ENCODE measurements at regions not wholly inside any gene's neighbourhood (a gene's known extent, or its start where the extent isn't known, plus 50 kb on each side); places are given as distances from the start of the nearest gene placed in this dataset.

DNA sequence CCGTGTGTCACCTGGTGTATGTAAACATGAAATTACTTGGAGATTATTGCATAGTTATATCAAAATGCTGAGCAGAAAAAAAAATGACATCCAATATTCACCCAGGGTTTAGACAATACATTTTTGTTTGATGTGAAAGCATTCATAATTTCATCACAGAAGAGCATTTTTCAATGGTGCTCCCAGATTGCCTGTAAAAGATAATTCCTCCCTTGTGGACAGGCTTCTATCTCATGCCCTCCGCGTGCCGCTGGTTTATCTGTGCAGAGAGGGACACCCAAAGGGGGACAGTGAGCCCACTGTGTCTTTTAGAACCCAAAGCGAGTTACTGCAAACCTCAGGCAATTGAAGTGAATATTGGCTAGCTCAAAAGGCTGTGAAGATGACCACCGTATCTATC lies 126.2 kb upstream of the KLF6 start:
- no peak for DNase-seq (ENCODE audit: low read depth, low spot score)
- TF ChIP-seq EZH2 (IDR thresholded peaks at IDR 0.05; ENCODE audit: low read length), result no peak
- TF ChIP-seq, protein P1, sequence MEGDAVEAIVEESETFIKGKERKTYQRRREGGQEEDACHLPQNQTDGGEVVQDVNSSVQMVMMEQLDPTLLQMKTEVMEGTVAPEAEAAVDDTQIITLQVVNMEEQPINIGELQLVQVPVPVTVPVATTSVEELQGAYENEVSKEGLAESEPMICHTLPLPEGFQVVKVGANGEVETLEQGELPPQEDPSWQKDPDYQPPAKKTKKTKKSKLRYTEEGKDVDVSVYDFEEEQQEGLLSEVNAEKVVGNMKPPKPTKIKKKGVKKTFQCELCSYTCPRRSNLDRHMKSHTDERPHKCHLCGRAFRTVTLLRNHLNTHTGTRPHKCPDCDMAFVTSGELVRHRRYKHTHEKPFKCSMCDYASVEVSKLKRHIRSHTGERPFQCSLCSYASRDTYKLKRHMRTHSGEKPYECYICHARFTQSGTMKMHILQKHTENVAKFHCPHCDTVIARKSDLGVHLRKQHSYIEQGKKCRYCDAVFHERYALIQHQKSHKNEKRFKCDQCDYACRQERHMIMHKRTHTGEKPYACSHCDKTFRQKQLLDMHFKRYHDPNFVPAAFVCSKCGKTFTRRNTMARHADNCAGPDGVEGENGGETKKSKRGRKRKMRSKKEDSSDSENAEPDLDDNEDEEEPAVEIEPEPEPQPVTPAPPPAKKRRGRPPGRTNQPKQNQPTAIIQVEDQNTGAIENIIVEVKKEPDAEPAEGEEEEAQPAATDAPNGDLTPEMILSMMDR (optimal IDR thresholded peaks at IDR 0.05 in 1 of 3, IDR thresholded peaks at IDR 0.05 in 1 of 3, conservative IDR thresholded peaks at IDR 0.05 in 1 of 3; ENCODE audit: extremely low read depth in 1 of 3, insufficient read depth in 2 of 3, low read length in 3 of 3), result no peak
- no peaks in the 10 kb centered on the region for H3K9me1 ChIP-seq (ENCODE audit: control insufficient read depth, extremely low read depth, insufficient read depth, low read length)
- no peak overlapping the region for H2AFZ ChIP-seq (ENCODE audit: control insufficient read depth, low read length)
- no peaks in the 10 kb centered on the region for H4K20me1 ChIP-seq (ENCODE audit: control insufficient read depth, extremely low read depth, insufficient read depth, low read length)
- H3K9me3 ChIP-seq (ENCODE audit: control insufficient read depth, low read depth, low read length), result no peaks in the 10 kb centered on the region
- peak overlapping the region; percentile 99 for H3K4me2 ChIP-seq (ENCODE audit: control insufficient read depth, extremely low read depth, insufficient read depth, low read depth, low read length)
- peak overlapping the region; percentile 98 for H3K27ac ChIP-seq (ENCODE audit: control insufficient read depth, insufficient read depth, low read length)
- dilution Hi-C loops (cut with MboI; ENCODE audit: extremely low pct_ligation_motif_present, low sequenced_read_pairs), result no loop called here
- H3K4me3 ChIP-seq (ENCODE audit: control insufficient read depth in 2 of 3, extremely low read depth in 1 of 3, insufficient read depth in 2 of 3, low read depth in 1 of 3, low read length in 3 of 3), result peak overlapping the region; percentile 64 to 83 (median 78)
- peaks cover 42% of the 10 kb centered on the region for H3K79me2 ChIP-seq (ENCODE audit: control insufficient read depth, insufficient read depth, low read length)
- H3K9ac ChIP-seq (ENCODE audit: control insufficient read depth, extremely low read depth, insufficient read depth, low read length), result peak overlapping the region; percentile 98
- no peak for FAIRE-seq
- peaks cover 3 to 13% of the 10 kb centered on the region in 2 experiments for H3K36me3 ChIP-seq (ENCODE audit: control insufficient read depth in 2 of 2, extremely low read depth in 1 of 2, insufficient read depth in 2 of 2, low read length in 2 of 2)
- no peaks in the 10 kb centered on the region for H3K27me3 ChIP-seq (ENCODE audit: control insufficient read depth, extremely low read depth, insufficient read depth, low read length)
- H3K4me1 ChIP-seq (ENCODE audit: control insufficient read depth, extremely low read depth, insufficient read depth, low read length), result peaks cover 40% of the 10 kb centered on the region

DNA sequence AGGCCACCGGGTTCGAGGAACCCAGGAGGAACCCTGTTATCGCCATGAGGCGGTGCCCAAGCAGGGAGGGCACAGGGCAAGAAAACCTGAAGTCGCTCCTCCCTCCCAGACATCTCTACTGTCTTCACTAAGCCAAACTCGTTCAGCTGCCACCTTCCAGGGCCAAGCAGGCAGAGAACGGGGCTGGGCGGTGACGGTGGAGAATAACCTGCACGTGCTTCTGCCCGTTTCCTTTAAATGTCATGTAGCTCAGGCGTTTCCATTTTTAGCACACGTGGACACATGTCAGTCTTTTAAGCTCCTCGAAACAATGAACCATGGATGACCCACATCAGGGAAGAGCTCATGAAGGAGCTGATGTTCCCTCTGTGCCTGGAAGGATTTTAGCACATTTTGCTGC lies 124.3 kb upstream of the KLF6 start:
- Histone ChIP-seq H3K36me3 (ENCODE audit: control insufficient read depth in 2 of 2, extremely low read depth in 1 of 2, insufficient read depth in 2 of 2, low read length in 2 of 2) (peaks cover 0 to 8% of the 10 kb centered on the region in 2 experiments), H3K9ac (ENCODE audit: control insufficient read depth, extremely low read depth, insufficient read depth, low read length) (no peak overlapping the region), H3K4me1 (ENCODE audit: control insufficient read depth, extremely low read depth, insufficient read depth, low read length) (peaks cover 32% of the 10 kb centered on the region), H4K20me1 (ENCODE audit: control insufficient read depth, extremely low read depth, insufficient read depth, low read length) (no peaks in the 10 kb centered on the region), H2AFZ (ENCODE audit: control insufficient read depth, low read length) (peak overlapping the region; percentile 76), H3K4me2 (ENCODE audit: control insufficient read depth, extremely low read depth, insufficient read depth, low read depth, low read length) (no peak overlapping the region), H3K79me2 (ENCODE audit: control insufficient read depth, insufficient read depth, low read length) (peaks cover 25% of the 10 kb centered on the region), H3K9me1 (ENCODE audit: control insufficient read depth, extremely low read depth, insufficient read depth, low read length) (no peaks in the 10 kb centered on the region), H3K4me3 (ENCODE audit: control insufficient read depth in 2 of 3, extremely low read depth in 1 of 3, insufficient read depth in 2 of 3, low read depth in 1 of 3, low read length in 3 of 3) (no peak overlapping the region), H3K27me3 (ENCODE audit: control insufficient read depth, extremely low read depth, insufficient read depth, low read length) (no peaks in the 10 kb centered on the region), H3K27ac (ENCODE audit: control insufficient read depth, insufficient read depth, low read length) (no peak overlapping the region), H3K9me3 (ENCODE audit: control insufficient read depth, low read depth, low read length) (no peaks in the 10 kb centered on the region)
- DNase-seq (ENCODE audit: low read depth, low spot score) (no peak), FAIRE-seq (no peak)
- dilution Hi-C loops (cut with MboI; ENCODE audit: extremely low pct_ligation_motif_present, low sequenced_read_pairs), result no loop called here
- no peak for TF ChIP-seq EZH2 (IDR thresholded peaks at IDR 0.05; ENCODE audit: low read length)
- TF ChIP-seq, protein P1 (optimal IDR thresholded peaks at IDR 0.05 in 1 of 3, IDR thresholded peaks at IDR 0.05 in 1 of 3, conservative IDR thresholded peaks at IDR 0.05 in 1 of 3; ENCODE audit: extremely low read depth in 1 of 3, insufficient read depth in 2 of 3, low read length in 3 of 3), result no peak

All from keratinocyte (primary cell).